Smooth muscle cell (in vitro differentiated cells): ENCODE measurements at regions not wholly inside any gene's neighbourhood (a gene's known extent, or its start where the extent isn't known, plus 50 kb on each side); places are given as distances from the start of the nearest gene placed in this dataset.

Experiments
- DNase-seq: peaks from one replicate; lab custom pipeline; 2025; ENCODE audit not compliant: unreplicated experiment; lab: John Stamatoyannopoulos, UW
- H2AFZ ChIP-seq: fragments of 200-600 bp; sonication (generic); 2 replicates; pipeline ENCODE4 v1.6.0; 2016; ENCODE audit warnings: antibody characterized with exemption, low read depth, mild to moderate bottlenecking
- H3F3A ChIP-seq: fragments of 200-600 bp; sonication (generic); 2 replicates; pipeline ENCODE4 v1.6.0; 2017; ENCODE audit warnings: antibody characterized with exemption, low read depth
- H3K27ac ChIP-seq: fragments of 200-600 bp; sonication (generic); 2 replicates; pipeline ENCODE4 v1.5.1; 2016; ENCODE audit warnings: low read depth, mild to moderate bottlenecking
- H3K27me3 ChIP-seq: fragments of 200-600 bp; sonication (generic); 2 replicates; pipeline ENCODE4 v1.6.1; 2016; ENCODE audit warnings: low read depth, mild to moderate bottlenecking
- H3K36me3 ChIP-seq: fragments of 200-600 bp; sonication (generic); 2 replicates; pipeline ENCODE4 v1.5.1; 2016; ENCODE audit warnings: low read depth
- H3K4me1 ChIP-seq: fragments of 200-600 bp; sonication (generic); 2 replicates; pipeline ENCODE4 v1.5.1; 2016; ENCODE audit warnings: low read depth
- H3K4me2 ChIP-seq: fragments of 200-600 bp; sonication (generic); 2 replicates; pipeline ENCODE4 v1.6.0; 2016; ENCODE audit warnings: mild to moderate bottlenecking
- H3K4me3 ChIP-seq: fragments of 200-600 bp; sonication (generic); 2 replicates; pipeline ENCODE4 v1.5.1; 2016; ENCODE audit warnings: mild to moderate bottlenecking
- H3K79me2 ChIP-seq: fragments of 200-600 bp; sonication (generic); 2 replicates; pipeline ENCODE4 v1.6.0; 2016; ENCODE audit warnings: low read depth, mild to moderate bottlenecking
- H3K9ac ChIP-seq: fragments of 200-600 bp; sonication (generic); 2 replicates; pipeline ENCODE4 v1.6.0; 2016; ENCODE audit warnings: low read depth
- H3K9me3 ChIP-seq: fragments of 200-600 bp; sonication (generic); replicated peaks from 2 replicates; pipeline ENCODE4 v1.5.1; 2016; ENCODE audit warnings: low read depth
- H4K20me1 ChIP-seq: fragments of 200-600 bp; sonication (generic); 2 replicates; pipeline ENCODE4 v1.6.0; 2016; ENCODE audit warnings: low read depth
- WGBS: methylation state at CpG from one replicate; pipeline ENCODE4 v1.1.7; 2016; ENCODE audit warnings: low lambda C conversion rate; 5-methylcytosine and 5-hydroxymethylcytosine counted together
- TF ChIP-seq, protein P1 (sequence below): fragments of 200-600 bp; sonication (generic); IDR thresholded peaks from 2 replicates; pipeline ENCODE4 v1.5.1; 2017; ENCODE audit warnings: borderline replicate concordance, mild to moderate bottlenecking, antibody characterized with exemption; ENCODE audit not compliant: insufficient read depth, poor library complexity, severe bottlenecking

DNA sequence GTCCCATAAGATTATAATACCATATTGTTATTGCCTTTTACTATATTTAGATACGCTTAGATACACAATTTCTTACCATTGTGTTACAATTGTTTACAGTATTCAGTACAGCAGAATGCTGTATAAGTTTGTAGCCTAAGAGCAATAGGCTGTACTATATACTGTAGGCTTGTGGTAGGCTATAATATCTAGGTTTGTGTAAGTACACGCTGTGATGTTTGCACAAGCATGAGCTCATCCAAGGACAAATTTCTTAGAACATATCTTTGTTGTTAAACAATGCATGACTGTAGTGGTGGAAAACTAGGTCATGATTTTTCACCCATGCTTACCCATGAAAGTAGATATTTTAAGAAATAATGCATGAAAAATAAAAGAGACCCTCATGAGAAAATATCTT, 509.4 kb upstream of the CDH18 start:
- no peak for DNase-seq
- no peaks in the 10 kb centered on the region for H3F3A ChIP-seq

DNA sequence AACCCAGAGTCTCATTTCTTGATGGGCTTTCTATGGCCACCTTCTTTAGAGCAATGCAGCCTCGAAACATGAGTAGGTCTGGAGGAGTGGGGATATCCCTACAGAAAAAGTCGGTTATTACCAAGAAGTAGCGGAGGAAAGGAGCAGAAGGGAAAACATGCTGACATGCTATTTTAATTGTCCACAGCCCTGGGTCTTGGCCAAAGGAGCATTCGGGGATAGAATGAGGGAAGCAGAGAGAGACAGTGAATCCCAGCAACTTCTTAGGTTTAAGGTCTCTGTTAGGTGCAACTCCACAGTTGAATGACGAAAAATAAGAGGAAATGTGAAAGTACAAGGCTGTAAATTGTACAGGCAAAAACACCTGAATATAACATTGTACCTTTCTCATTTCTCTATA, 506.7 kb upstream of the CDH18 start:
- no peaks in the 10 kb centered on the region for H4K20me1 ChIP-seq
- H3K4me3 ChIP-seq, result no peak overlapping the region
- DNase-seq, result no peak
- H3K4me2 ChIP-seq, result no peak overlapping the region
- no peaks in the 10 kb centered on the region for H3F3A ChIP-seq
- H2AFZ ChIP-seq, result no peak overlapping the region
- H3K79me2 ChIP-seq, result no peaks in the 10 kb centered on the region
- H3K36me3 ChIP-seq, result no peaks in the 10 kb centered on the region
- H3K27ac ChIP-seq, result no peak overlapping the region
- H3K9ac ChIP-seq, result no peak overlapping the region
- TF ChIP-seq, protein P1, sequence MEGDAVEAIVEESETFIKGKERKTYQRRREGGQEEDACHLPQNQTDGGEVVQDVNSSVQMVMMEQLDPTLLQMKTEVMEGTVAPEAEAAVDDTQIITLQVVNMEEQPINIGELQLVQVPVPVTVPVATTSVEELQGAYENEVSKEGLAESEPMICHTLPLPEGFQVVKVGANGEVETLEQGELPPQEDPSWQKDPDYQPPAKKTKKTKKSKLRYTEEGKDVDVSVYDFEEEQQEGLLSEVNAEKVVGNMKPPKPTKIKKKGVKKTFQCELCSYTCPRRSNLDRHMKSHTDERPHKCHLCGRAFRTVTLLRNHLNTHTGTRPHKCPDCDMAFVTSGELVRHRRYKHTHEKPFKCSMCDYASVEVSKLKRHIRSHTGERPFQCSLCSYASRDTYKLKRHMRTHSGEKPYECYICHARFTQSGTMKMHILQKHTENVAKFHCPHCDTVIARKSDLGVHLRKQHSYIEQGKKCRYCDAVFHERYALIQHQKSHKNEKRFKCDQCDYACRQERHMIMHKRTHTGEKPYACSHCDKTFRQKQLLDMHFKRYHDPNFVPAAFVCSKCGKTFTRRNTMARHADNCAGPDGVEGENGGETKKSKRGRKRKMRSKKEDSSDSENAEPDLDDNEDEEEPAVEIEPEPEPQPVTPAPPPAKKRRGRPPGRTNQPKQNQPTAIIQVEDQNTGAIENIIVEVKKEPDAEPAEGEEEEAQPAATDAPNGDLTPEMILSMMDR, result no peak
- H3K9me3 ChIP-seq, result no peaks in the 10 kb centered on the region
- H3K4me1 ChIP-seq, result no peaks in the 10 kb centered on the region
- H3K27me3 ChIP-seq, result no peaks in the 10 kb centered on the region
- WGBS, result 92% methylated on average over 5 of the region's 5 CpGs

More for the DNA sequence above, 509.4 kb upstream of the CDH18 start:
- TF ChIP-seq, protein P1, result no peak
- WGBS, result 89% methylated on average over 2 of the region's 2 CpGs
- H3K4me3 ChIP-seq, result no peak overlapping the region
- H2AFZ ChIP-seq, result no peak overlapping the region
- no peak overlapping the region for H3K4me2 ChIP-seq
- no peaks in the 10 kb centered on the region for H3K4me1 ChIP-seq
- H3K27ac ChIP-seq, result no peak overlapping the region
- no peaks in the 10 kb centered on the region for H3K36me3 ChIP-seq
- no peak overlapping the region for H3K9ac ChIP-seq
- no peaks in the 10 kb centered on the region for H3K79me2 ChIP-seq
- no peaks in the 10 kb centered on the region for H4K20me1 ChIP-seq
- peaks cover under 1% of the 10 kb centered on the region for H3K27me3 ChIP-seq
- H3K9me3 ChIP-seq, result no peaks in the 10 kb centered on the region

DNA sequence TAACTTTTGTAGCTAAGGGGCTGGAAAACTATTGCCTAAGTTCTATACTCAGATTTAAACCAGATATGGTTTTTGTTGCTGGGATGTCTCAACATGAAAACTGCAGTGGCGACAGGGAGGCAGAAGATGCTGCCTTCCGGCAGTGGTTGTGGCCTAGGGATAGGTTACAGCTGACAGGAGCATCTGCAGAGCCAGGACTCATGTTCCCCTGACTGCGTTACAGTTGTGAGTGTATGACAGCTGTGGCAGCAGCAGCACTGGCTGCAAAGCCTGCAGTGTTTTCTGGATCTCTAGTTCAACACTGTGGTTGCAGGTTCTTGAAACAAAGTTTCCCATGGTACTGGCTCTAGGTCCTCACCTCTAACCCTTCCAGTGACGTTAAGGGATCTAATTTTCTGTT, 498.8 kb upstream of the CDH18 start:
- no peak overlapping the region for H3K27ac ChIP-seq
- H4K20me1 ChIP-seq, result no peaks in the 10 kb centered on the region
- no peaks in the 10 kb centered on the region for H3K9me3 ChIP-seq
- H3K4me3 ChIP-seq, result no peak overlapping the region
- no peaks in the 10 kb centered on the region for H3K27me3 ChIP-seq
- TF ChIP-seq, protein P1, result no peak
- H2AFZ ChIP-seq, result no peak overlapping the region
- no peaks in the 10 kb centered on the region for H3K4me1 ChIP-seq
- H3F3A ChIP-seq, result no peaks in the 10 kb centered on the region
- no peak overlapping the region for H3K9ac ChIP-seq
- H3K36me3 ChIP-seq, result no peaks in the 10 kb centered on the region
- H3K79me2 ChIP-seq, result no peaks in the 10 kb centered on the region
- H3K4me2 ChIP-seq, result no peak overlapping the region
- WGBS, result 86% methylated on average over 4 of the region's 4 CpGs
- DNase-seq, result no peak

DNA sequence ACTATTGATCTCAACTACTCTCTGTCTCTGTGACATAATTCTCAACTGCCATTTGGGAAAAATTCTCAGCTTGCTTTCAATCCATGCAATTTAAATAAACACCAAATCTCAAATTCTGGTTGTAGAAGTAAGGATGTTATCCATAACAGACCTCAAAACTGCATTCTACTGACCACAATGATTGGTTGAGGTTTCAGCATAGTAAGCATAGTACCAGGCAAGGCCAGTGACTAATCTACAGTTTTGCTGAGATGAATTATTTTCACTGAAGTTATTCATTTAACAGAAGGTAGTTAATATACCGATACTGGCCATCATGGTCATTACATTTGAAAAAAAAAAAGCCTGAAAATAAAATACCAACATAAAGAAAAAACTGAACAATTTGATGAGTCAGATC, 488.0 kb upstream of the CDH18 start:
- Histone ChIP-seq H3K27me3 (peaks cover 4% of the 10 kb centered on the region), H3K9me3 (no peaks in the 10 kb centered on the region), H3K4me2 (no peak overlapping the region), H3K36me3 (no peaks in the 10 kb centered on the region), H2AFZ (no peak overlapping the region), H4K20me1 (no peaks in the 10 kb centered on the region), H3K4me1 (no peaks in the 10 kb centered on the region), H3K4me3 (no peak overlapping the region), H3K79me2 (no peaks in the 10 kb centered on the region), H3K27ac (no peak overlapping the region), H3F3A (no peaks in the 10 kb centered on the region), H3K9ac (no peak overlapping the region)
- no peak for DNase-seq
- WGBS, result 88% methylated on average over 1 of the region's 1 CpG
- TF ChIP-seq, protein P1, result no peak
